AML-193 (cell line): ENCODE measurements at regions not wholly inside any gene's neighbourhood (a gene's known extent, or its start where the extent isn't known, plus 50 kb on each side); places are given as distances from the start of the nearest gene placed in this dataset.
"Not testable (repeated sequence)": the region's sequence is repeated elsewhere in the genome, so short reads cannot be mapped to it uniquely, and the experiment has no call there.

Source experiments
- DNase-seq, 2 experiments: peaks; one replicate each; lab custom pipeline; 2025; lab: John Stamatoyannopoulos, UW

GRCh38 chr4:114249976-114250375 is 270.5 kb upstream of the ARSJ start:
- no peak for DNase-seq

DNA sequence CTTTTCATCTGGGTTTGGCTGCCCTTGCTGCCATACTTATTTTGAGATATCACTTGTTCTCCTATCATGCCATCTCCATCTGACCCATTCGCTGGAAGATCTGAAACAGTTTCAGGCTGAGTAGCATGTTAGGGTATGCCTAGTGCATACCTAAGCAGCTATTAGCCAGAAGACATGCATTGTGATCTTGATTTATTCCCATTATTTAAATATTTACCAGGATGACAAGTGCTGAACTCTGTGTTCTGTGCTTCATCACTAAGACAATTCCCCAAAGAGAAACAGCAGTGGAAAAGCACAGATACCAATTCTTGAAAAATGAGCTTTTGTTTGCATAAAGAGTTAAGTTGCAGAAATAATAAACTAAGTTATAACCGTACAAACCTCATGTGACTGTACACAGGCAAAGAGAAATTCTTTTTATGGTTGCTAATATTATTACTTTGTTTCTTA is 271.0 kb upstream of the ARSJ start:
- DNase-seq = no peak

- DNase-seq = no peak
These were observed 271.6 kb upstream of the ARSJ start for GRCh38 chr4:114251020-114251419.

DNA sequence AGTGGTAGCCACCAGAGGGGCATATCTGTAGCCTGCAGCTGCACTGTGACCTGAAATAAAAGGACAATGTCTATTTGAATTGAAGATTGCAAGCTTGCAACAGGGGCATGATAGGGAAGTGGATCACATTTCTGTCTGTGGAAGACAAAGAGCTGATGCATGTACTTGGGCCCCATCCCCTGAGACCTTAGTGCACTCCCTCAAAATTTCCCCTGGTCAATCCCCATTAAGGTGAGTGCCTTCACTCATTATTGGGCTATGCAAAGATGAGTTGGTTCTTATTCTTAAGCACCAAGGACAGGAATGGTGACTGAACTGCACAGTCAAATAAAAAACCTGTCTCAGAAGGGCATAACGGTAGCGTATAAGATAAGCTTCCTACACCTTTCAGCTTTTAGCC is 273.1 kb upstream of the ARSJ start:
- DNase-seq = no peak

DNA sequence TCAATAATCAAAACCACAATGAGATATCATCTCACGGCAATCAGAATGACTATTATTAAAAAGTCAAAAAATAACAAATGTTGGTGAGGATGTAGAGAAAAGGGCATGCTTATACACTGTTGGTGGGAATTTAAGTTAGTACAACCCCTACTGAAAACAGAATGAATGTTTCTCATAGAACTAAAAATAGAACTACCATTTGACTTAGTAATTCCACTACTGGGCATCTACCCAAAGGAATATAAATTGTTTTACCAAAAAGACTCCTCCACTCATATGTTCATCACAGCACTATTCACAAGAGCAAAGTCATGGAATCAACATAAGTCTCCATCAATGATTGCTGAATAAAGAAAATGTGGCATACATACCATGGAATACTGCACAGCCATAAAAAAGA is 278.1 kb upstream of the ARSJ start:
- DNase-seq = no peak

DNA sequence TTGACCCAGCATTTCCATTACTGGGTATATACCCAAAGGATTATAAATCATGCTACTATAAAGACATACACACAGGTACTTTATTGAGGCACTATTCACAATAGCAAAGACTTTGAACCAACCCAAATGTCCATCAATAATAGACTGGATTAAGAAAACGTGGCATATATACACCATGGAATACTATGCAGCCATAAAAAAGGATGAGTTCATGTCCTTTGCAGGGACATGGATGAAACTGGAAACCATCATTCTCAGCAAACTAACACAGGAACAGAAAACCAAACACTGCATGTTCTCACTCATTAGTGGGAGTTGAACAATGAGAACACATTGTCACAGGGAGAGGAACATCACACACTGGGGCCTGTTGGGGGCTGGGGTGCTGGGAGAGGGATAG is 283.0 kb upstream of the ARSJ start:
- DNase-seq = not testable (repeated sequence)

GRCh38 chr4:114263233-114263632 is 283.8 kb upstream of the ARSJ start:
- DNase-seq = no peak

GRCh38 chr4:114264452-114264851 is 285.0 kb upstream of the ARSJ start:
- no peak for DNase-seq

DNA sequence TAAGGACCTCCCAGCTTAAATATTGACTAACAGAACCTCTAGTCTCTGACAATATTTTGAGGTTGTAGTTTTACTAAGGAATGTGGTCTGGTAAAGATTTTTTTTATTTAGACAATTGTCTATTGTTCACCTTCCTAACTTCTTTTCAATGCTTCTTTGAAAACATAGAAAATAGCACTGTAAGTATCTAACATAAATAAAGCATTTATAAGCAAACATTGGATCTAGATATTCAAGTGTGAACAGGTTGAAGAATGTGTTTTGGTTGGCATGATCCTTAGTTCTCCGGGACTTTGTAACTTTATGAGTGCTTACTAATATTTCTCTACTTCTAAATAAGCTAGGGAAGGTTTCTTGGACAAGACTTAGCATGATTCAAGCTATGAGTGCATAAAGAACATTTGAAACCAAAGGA is 285.4 kb upstream of the ARSJ start:
- DNase-seq = no peak

- no peak for DNase-seq
These were observed 285.9 kb upstream of the ARSJ start for GRCh38 chr4:114265342-114265741.

- DNase-seq = no peak
These were observed 288.5 kb upstream of the ARSJ start for GRCh38 chr4:114267976-114268375.

GRCh38 chr4:114271031-114271430 is 291.6 kb upstream of the ARSJ start:
- no peak for DNase-seq

DNA sequence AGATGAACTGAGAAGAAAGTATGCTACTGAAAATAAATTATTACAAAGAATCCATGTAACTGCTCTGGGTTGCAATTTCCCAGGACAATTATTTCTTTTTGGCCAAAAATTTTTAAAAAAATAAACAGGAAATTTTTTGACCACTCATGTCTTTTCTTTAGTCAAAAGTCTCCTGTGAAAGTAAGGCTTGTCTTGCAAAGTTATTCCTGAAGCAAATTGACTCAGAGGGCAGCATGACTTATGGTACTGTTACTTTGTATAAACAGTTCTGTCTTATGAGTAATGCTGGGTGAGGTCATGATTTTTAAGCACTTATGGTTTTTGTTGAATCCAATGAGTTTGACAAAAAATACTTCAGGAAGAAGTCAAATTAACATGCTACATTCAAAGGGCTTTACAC is 292.8 kb upstream of the ARSJ start:
- no peak for DNase-seq

DNA sequence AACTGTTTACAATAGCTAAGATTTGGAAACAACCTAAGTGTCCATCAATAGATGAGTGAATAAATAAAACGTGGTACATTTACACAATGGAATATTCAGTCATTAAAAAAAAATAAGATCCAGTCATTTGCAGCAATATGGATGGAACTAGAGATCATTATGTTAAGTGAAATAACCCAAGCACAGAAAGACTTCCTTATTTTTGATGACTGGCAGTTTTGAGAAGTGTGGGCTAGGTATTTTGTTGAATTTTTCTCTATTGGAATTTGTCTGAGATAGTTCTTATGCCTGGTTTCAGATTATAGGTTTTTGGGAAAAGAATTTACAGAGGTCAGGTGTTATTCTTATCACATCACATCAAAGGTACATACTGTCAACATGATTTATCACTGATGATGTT is 293.8 kb upstream of the ARSJ start:
- peak; percentile 16 to 46 for DNase-seq

- no peak for DNase-seq
These were observed 298.2 kb upstream of the ARSJ start for GRCh38 chr4:114277690-114278089.

GRCh38 chr4:114279066-114279465 is 299.6 kb upstream of the ARSJ start:
- no peak for DNase-seq

GRCh38 chr4:114279711-114280110 is 300.3 kb upstream of the ARSJ start:
- no peak for DNase-seq

GRCh38 chr4:114280645-114281044 is 301.2 kb upstream of the ARSJ start:
- no peak for DNase-seq

DNA sequence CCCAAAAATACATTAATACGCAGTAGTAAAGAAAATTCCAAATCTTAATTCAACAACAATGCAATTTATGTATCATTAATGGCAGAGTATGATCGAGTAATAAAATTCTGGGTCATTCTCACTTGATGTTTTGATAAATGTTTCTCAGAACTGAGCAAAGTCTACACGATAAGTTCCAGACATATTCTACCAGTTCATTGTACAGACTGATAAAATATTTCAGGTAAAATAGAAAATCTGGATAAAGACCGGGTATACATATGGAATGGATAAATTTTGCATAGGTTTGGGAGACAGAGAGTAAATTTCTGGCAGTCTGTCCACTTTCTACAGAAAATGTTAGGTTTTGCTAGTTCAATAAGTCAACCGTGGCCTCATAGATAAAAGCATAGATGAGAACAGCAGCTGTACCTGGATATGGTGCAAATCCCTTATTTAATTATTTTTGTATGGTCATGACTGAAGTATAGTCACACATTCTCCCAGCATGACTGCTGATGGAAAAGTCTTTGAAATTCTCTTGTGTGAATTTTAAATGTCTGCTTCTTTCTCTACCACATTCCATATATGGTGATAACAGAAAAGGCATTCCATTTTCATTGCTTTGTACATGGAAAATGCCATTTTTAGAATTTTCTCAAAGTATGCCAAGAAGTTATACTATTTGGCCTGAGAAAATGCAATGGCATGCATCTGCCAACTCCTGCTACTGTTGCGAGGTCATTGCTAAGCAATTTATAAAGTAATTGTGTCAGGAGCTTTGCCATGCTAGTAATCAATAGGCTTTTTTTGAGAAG is 301.9 kb upstream of the ARSJ start:
- no peak for DNase-seq

GRCh38 chr4:114282937-114283336 is 303.5 kb upstream of the ARSJ start:
- peak; percentile 0 to 9 for DNase-seq

DNA sequence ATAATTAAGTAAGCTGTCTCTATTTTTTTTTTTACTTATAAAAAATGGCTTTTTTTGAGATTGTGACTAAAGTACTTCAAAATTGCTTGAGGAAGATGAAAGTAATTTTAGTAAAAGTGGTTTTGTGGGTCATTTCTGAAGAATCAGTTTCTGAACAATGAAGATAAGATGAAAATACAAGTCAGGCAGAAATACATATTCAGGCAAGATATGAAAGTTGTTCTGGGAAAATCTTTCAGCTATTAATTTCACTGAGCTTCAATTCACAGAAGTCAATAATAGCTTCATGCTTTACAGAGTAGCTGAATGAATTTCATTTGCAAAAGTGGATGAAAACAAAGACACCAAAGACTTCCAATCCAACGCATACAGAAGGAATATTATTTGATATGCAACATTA is 305.2 kb upstream of the ARSJ start:
- DNase-seq = no peak

DNA sequence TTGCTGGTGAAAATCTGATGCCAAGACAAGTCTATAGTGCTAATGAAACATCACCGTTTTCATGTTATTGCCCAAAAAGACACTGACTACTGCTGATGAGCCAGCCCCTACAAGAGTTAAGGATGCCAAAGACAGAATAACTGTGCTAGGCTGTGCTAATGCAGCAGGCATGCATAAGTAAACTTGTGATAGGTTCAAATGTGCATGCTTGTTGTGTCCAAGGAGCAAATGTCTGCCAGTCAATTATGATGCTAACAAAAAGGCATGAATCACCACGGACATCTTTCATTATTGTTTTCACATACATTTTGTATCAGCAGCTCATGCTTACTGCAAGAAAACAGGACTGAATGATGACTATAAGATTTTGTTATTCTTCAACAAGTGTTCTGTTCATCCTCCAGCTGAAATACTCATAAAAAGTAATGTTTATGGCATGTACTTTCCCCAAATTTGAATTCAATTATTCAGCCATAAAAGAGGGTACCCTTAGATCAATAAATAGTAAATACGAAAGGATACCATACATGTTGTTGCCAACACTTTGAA is 306.9 kb upstream of the ARSJ start:
- DNase-seq = no peak

DNA sequence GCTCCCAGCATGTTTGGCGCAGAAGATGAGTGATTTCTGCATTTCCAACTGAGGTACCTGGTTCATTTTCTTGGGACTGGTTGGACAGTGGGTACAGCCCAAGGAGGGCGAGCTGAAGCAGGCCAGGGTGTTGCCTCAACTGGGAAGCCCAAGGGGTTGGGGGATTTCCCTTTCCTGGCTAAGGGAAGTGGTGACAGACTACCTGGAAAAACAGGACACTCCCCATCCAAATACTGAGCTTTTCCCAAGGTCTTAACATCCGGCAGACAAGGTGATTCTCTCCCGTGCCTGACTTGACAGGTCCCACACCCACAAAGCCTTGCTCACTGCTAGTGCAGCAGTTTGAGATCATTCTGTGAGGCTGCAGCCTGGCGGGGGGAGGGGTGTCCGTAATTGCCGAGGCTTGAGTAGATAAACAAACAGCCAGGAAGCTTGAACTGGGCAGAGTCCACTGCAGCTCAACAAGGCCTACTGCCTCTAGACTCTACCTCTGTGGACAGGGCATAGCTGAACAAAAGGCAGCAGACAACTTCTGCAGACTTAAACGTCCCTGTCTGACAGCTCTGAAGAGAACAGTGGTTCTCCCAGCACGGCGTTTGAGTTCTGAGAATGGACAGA is 307.7 kb upstream of the ARSJ start:
- DNase-seq = no peak
